ENCODE measurements at regions not wholly inside any gene's neighbourhood (a gene's known extent, or its start where the extent isn't known, plus 50 kb on each side); places are given as distances from the start of the nearest gene placed in this dataset.
"Not testable (repeated sequence)": the region's sequence is repeated elsewhere in the genome, so short reads cannot be mapped to it uniquely, and the experiment has no call there.

DNA sequence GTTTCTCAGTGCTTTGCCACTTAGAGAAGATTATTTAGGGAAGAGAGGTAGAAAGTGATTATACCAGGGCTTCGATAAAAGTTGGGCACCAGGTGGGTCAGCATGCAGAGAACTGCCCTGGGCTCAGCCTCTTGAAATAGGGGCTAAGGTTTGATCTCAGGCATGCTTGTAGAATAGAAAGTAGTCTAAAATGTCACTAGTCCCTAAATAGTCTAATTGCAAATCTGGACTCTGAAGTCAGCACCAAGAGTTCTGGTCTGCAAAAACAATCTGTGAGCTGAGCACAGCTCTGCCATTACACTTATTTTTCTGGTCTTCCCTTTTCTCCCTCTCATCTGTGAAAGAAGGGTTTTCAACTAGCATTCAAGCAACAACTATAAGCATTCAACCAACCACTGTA is 248.0 kb downstream of the SMARCA2 start:
- WGBS, result 83% methylated on average over 1 of the region's 1 CpG
- H3K27me3 ChIP-seq (ENCODE audit: control insufficient read depth, insufficient read depth), result no peaks in the 10 kb centered on the region
- no peaks in the 10 kb centered on the region for H3K9me3 ChIP-seq (ENCODE audit: control insufficient read depth, low read length)
- DNase-seq (no peak), ATAC-seq (no peak)
- H3K4me1 ChIP-seq (ENCODE audit: control insufficient read depth, insufficient read depth, low read length), result no peaks in the 10 kb centered on the region
- no peak overlapping the region for H3K4me3 ChIP-seq (ENCODE audit: low read length)
- intact Hi-C loops (cut with DNase I), result no loop called here
- H3K27ac ChIP-seq (ENCODE audit: low read length), result no peak overlapping the region

DNA sequence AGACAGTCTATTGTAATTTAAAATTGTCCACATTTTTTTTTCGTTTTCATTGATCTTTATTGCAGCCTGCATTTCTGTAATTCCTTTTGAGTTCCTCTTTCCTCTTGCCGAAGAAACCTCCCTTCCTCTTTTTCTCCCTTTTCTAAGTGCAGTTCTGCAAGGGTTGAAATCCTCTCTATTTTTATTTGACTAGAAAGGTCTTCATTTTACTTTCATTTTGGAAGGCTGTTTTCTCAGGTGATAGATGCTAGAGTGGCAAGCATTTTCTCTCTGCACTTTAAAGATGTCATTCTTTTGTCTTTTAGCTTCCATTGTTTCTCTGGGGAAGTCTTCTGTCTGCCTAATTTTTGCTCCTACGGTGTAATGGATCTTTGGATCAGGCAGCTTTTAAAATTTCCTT is 248.5 kb downstream of the SMARCA2 start:
- Histone ChIP-seq H3K4me1 (ENCODE audit: control insufficient read depth, insufficient read depth, low read length) (no peaks in the 10 kb centered on the region), H3K27me3 (ENCODE audit: control insufficient read depth, insufficient read depth) (no peaks in the 10 kb centered on the region), H3K9me3 (ENCODE audit: control insufficient read depth, low read length) (no peaks in the 10 kb centered on the region), H3K4me3 (ENCODE audit: low read length) (no peak overlapping the region), H3K27ac (ENCODE audit: low read length) (no peak overlapping the region)
- intact Hi-C loops (cut with DNase I), result no loop called here
- DNase-seq (no peak), ATAC-seq (no peak)
- 49% methylated on average over 3 of the region's 3 CpGs for WGBS

DNA sequence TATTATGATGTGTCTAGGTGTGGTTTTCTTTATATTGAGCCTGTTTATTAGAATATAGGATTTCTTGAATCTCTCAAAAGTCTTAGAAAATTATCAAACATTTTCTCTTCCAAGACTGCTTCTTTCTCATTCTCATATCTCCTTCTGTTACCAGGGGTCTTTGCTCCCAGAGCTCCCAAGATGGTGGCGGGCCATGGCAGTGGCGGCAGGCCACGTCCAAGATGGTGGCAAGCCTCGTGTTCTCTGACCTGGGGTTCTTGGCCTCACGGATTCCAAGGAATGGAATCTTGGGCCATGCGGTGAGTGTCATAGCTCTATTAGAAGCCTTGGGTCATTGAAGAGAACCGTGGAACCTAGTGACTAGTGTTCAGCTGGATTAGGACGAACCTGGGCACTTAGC is 248.9 kb downstream of the SMARCA2 start:
- H3K4me1 ChIP-seq (ENCODE audit: control insufficient read depth, insufficient read depth, low read length), result no peaks in the 10 kb centered on the region
- H3K4me3 ChIP-seq (ENCODE audit: low read length), result no peak overlapping the region
- no peaks in the 10 kb centered on the region for H3K27me3 ChIP-seq (ENCODE audit: control insufficient read depth, insufficient read depth)
- no peak overlapping the region for H3K27ac ChIP-seq (ENCODE audit: low read length)
- WGBS, result 94% methylated on average over 8 of the region's 8 CpGs
- no peaks in the 10 kb centered on the region for H3K9me3 ChIP-seq (ENCODE audit: control insufficient read depth, low read length)
- DNase-seq (no peak), ATAC-seq (no peak)
- intact Hi-C loops (cut with DNase I), result no loop called here

DNA sequence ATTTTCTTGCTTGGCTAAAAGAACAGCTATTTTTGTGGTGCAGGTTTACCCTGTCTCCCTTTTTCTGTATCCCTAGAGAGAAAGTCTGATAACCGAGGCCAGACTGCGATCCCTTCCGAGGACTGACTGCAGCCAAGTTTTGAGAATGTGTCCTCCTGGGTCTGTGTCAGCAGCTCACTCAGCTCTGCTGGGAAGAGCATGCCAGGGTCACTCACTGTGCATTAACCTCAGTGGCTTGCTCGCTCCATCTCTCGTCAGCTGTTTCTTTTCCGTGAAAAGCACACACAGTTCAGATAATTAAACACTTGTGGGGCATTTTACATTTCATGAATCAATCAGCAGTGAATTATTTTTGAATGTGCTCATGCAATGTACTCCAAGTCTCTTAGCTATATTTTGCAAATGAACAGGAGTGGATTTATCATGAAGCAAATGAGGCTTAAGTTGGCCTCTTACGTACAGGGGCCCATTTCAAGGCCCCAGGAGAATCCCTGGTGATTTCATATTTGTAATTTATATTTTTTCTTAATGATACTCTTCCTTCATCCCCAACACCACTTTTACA is 252.1 kb downstream of the SMARCA2 start:
- H3K4me1 ChIP-seq (ENCODE audit: control insufficient read depth, insufficient read depth, low read length), result no peaks in the 10 kb centered on the region
- 30% methylated on average over 7 of the region's 7 CpGs for WGBS
- peak overlapping the region; percentile 30 for H3K27ac ChIP-seq (ENCODE audit: low read length)
- H3K27me3 ChIP-seq (ENCODE audit: control insufficient read depth, insufficient read depth), result no peaks in the 10 kb centered on the region
- ATAC-seq, result peak; percentile 92 to 96
- H3K4me3 ChIP-seq (ENCODE audit: low read length), result no peak overlapping the region
- intact Hi-C loops (cut with DNase I), result no loop called here
- H3K9me3 ChIP-seq (ENCODE audit: control insufficient read depth, low read length), result no peaks in the 10 kb centered on the region
- DNase-seq, result peak in 2 of 3 donors; percentile 42 to 68

DNA sequence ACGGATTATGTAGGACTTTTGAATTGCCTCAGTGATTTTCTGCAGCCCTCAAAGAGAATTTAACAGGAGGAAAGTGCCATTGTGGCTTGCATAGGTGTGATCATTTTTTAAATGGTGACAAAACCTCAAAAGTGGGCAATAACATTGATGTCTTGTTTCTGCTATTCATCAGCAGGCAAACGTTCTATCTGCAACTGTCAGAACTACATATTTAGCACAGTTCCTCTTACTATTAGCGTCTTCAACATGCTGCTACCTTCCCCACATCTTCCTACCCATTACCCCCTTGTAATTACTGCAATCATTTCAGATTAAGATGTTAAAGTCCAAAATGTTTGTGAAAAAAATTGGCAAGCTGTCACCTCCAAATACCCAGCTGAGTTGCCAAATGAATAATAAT is 254.6 kb downstream of the SMARCA2 start:
- Histone ChIP-seq H3K4me1 (ENCODE audit: control insufficient read depth, insufficient read depth, low read length) (no peaks in the 10 kb centered on the region), H3K27ac (ENCODE audit: low read length) (no peak overlapping the region), H3K27me3 (ENCODE audit: control insufficient read depth, insufficient read depth) (no peaks in the 10 kb centered on the region), H3K4me3 (ENCODE audit: low read length) (no peak overlapping the region), H3K9me3 (ENCODE audit: control insufficient read depth, low read length) (no peaks in the 10 kb centered on the region)
- intact Hi-C loops (cut with DNase I), result no loop called here
- WGBS, result 61% methylated on average over 3 of the region's 3 CpGs
- DNase-seq, result no peak
- ATAC-seq, result no peak

DNA sequence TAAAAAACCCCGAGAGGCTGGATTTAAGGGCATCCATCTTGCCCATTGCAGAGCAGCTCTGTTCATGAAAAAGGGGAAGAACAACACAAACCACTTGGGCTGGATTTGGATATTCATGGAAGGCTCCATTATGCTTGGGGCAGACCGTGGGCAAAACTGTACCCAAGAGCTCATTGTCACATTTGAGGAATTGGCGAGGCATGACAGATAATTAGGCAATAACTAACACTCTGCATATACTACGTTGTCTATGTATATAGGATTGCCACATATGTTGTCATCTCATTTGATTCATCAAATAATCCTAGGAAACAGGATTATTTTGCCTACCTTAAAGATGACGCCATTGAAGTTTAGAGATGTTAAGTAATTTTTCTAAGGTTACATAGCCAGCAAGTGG is 255.4 kb downstream of the SMARCA2 start:
- Histone ChIP-seq H3K9me3 (ENCODE audit: control insufficient read depth, low read length) (no peaks in the 10 kb centered on the region), H3K4me3 (ENCODE audit: low read length) (no peak overlapping the region), H3K27me3 (ENCODE audit: control insufficient read depth, insufficient read depth) (no peaks in the 10 kb centered on the region), H3K4me1 (ENCODE audit: control insufficient read depth, insufficient read depth, low read length) (no peaks in the 10 kb centered on the region), H3K27ac (ENCODE audit: low read length) (no peak overlapping the region)
- ATAC-seq, result no peak
- WGBS, result 91% methylated on average over 5 of the region's 5 CpGs
- DNase-seq, result no peak
- intact Hi-C loops (cut with DNase I), result no loop called here

DNA sequence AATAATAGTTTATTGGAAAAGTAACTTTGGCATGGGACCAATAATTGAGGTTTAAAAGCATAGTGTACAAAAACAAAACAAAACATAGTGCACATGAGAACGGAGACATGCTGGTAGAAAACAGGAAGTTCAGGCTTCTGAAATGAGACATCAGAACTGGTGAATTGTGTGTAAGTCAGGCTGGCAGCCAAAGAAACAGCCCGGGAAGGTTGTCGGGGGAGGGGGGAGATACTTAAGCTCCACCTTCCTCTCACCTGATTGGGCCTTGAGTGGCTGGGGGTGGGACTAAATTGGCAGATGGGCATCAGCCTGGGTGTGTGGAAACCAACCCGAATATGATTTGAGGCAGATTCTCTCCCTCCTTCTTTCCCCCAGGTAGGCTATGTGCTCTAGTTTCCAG is 256.3 kb downstream of the SMARCA2 start:
- no peaks in the 10 kb centered on the region for H3K27me3 ChIP-seq (ENCODE audit: control insufficient read depth, insufficient read depth)
- ATAC-seq (peak; percentile 44 to 51), DNase-seq (peak in 2 of 3 donors; percentile 33 to 67)
- no peak overlapping the region for H3K27ac ChIP-seq (ENCODE audit: low read length)
- no peak overlapping the region for H3K4me3 ChIP-seq (ENCODE audit: low read length)
- intact Hi-C loops (cut with DNase I), result no loop called here
- H3K9me3 ChIP-seq (ENCODE audit: control insufficient read depth, low read length), result no peaks in the 10 kb centered on the region
- WGBS, result 49% methylated on average over 4 of the region's 4 CpGs
- no peaks in the 10 kb centered on the region for H3K4me1 ChIP-seq (ENCODE audit: control insufficient read depth, insufficient read depth, low read length)

DNA sequence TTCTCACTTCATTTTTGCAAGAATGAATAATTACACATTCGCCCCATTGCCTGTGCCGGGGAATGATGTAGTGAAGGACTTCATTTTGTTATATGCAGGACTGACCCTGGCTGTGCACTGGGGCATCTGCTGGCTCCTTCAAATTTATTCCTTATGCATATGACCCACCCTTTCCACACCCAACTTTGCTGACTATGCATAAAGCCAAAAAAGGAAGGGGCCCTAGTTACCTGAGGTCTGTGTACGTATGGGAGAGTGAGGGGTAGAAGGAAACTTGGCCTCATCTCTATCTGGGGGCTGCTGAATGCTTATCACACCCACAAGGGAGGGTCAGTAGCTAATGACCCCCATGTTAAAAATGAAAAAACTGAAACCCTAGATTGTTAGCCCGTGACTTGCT is 259.6 kb downstream of the SMARCA2 start:
- H3K27ac ChIP-seq (ENCODE audit: low read length), result no peak overlapping the region
- H3K27me3 ChIP-seq (ENCODE audit: control insufficient read depth, insufficient read depth), result no peaks in the 10 kb centered on the region
- H3K4me3 ChIP-seq (ENCODE audit: low read length), result no peak overlapping the region
- 82% methylated on average over 4 of the region's 4 CpGs for WGBS
- H3K4me1 ChIP-seq (ENCODE audit: control insufficient read depth, insufficient read depth, low read length), result no peaks in the 10 kb centered on the region
- no peaks in the 10 kb centered on the region for H3K9me3 ChIP-seq (ENCODE audit: control insufficient read depth, low read length)
- ATAC-seq (no peak), DNase-seq (no peak)
- intact Hi-C loops (cut with DNase I), result no loop called here

DNA sequence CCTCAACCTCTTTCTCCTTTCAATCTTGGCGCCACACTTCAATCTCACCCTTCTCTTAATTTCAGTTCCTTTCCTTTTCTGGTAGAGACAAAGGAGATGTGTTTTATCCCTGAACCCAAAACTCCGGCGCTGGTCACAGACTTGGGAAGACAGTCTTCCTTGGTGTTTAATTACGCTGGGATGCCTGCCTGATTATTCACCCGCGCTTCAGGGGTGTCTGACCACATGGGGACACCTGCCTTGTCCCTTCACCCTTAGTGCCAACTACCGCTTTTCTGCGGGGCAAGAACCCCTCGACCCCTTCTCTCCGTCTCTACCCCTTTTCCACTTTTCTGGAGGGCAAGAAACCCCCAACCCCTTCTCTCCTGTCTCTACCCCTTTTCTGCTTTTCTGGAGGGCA is 261.1 kb downstream of the SMARCA2 start:
- intact Hi-C loops (cut with DNase I), result no loop called here
- H3K9me3 ChIP-seq (ENCODE audit: control insufficient read depth, low read length), result no peaks in the 10 kb centered on the region
- 94% methylated on average over 10 of the region's 10 CpGs for WGBS
- no peaks in the 10 kb centered on the region for H3K27me3 ChIP-seq (ENCODE audit: control insufficient read depth, insufficient read depth)
- H3K27ac ChIP-seq (ENCODE audit: low read length), result no peak overlapping the region
- ATAC-seq (no peak), DNase-seq (no peak)
- H3K4me3 ChIP-seq (ENCODE audit: low read length), result no peak overlapping the region
- no peaks in the 10 kb centered on the region for H3K4me1 ChIP-seq (ENCODE audit: control insufficient read depth, insufficient read depth, low read length)

DNA sequence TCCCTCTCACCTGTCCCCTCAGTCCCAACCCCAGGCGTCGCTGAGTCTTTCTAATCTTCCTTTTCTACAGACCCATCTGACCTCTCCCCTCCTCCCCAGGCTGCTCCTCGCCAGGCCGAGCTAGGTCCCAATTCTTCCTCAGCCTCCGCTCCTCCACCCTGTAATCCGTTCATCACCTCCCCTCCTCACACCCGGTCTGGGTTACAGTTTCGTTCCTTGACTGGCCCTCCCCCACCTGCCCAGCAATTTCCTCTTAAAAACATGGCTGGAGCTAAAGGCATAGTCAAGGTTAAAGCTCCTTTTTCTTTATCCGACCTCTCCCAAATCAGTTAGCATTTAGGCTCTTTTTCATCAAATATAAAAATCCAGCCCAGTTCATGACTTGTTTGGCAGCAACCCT is 262.0 kb downstream of the SMARCA2 start:
- ATAC-seq; DNase-seq; H3K9me3 ChIP-seq (ENCODE audit: control insufficient read depth, low read length); intact Hi-C loops (cut with DNase I); H3K4me1 ChIP-seq (ENCODE audit: control insufficient read depth, insufficient read depth, low read length); H3K27me3 ChIP-seq (ENCODE audit: control insufficient read depth, insufficient read depth); H3K4me3 ChIP-seq (ENCODE audit: low read length); H3K27ac ChIP-seq (ENCODE audit: low read length): not testable (repeated sequence)
- WGBS, result 77% methylated on average over 9 of the region's 9 CpGs

DNA sequence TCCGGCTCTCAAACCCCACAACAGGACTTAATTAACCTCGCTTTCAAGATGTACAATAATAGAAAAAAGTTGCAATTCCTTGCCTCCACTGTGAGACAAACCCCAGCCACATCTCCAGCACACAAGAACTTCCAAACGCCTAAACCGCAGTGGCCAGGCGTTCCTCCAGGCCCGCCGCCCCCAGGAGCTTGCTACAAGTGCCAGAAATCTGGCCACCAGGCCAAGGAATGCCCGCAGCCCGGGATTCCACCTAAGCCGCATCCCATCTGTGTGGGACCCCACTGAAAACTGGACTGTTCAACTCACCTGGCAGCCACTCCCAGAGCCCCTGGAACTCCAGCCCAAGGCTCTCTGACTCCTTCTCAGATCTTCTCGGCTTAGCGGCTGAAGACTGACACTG is 262.5 kb downstream of the SMARCA2 start:
- ATAC-seq; H3K9me3 ChIP-seq (ENCODE audit: control insufficient read depth, low read length); H3K4me1 ChIP-seq (ENCODE audit: control insufficient read depth, insufficient read depth, low read length); intact Hi-C loops (cut with DNase I); DNase-seq; H3K27ac ChIP-seq (ENCODE audit: low read length); H3K4me3 ChIP-seq (ENCODE audit: low read length); H3K27me3 ChIP-seq (ENCODE audit: control insufficient read depth, insufficient read depth): not testable (repeated sequence)
- 91% methylated on average over 12 of the region's 12 CpGs for WGBS

DNA sequence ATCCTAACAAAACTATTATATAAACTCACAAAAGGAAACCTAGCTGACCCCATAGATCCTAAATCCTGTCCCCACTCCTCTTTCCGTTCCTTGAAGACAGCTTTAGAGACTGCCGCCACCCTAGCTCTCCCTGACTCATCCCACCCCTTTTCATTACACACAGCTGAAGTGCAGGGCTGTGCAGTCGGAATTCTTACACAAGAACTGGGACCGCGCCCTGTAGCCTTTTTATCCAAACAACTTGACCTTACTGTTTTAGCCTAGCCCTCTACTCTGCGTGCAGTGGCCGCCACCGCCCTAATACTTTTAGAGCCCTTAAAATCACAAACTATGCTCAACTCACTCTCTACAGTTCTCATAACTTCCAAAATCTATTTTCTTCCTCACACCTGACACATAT is 264.0 kb downstream of the SMARCA2 start:
- DNase-seq; H3K27me3 ChIP-seq (ENCODE audit: control insufficient read depth, insufficient read depth); intact Hi-C loops (cut with DNase I); H3K4me1 ChIP-seq (ENCODE audit: control insufficient read depth, insufficient read depth, low read length); H3K27ac ChIP-seq (ENCODE audit: low read length); H3K4me3 ChIP-seq (ENCODE audit: low read length); ATAC-seq; H3K9me3 ChIP-seq (ENCODE audit: control insufficient read depth, low read length): not testable (repeated sequence)
- WGBS, result 94% methylated on average over 8 of the region's 8 CpGs
